ENCODE measurements at regions not wholly inside any gene's neighbourhood (a gene's known extent, or its start where the extent isn't known, plus 50 kb on each side); places are given as distances from the start of the nearest gene placed in this dataset.
"Not testable (repeated sequence)": the region's sequence is repeated elsewhere in the genome, so short reads cannot be mapped to it uniquely, and the experiment has no call there.

DNA sequence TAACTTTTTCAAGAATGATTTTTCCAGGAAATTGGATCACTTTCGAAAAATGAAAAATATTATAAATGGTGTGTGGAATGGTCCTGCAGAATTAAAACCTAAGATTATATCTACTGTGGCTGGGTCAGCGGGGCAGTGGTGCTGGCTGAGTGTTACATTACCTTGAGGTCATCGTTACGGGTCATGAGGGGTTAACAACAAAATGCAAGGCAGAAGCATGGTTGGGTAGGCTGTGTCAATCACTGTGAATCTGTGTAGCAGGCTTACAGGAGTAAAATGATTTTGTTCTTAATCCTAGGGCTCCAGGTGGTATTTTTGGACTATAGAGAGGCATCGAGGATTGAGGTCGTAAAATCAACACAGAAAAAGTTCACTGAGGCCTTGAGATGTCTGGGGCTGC, 105.2 kb upstream of the AMOT start:
- no peak for DNase-seq (ENCODE audit: low read depth, low spot score)

DNA sequence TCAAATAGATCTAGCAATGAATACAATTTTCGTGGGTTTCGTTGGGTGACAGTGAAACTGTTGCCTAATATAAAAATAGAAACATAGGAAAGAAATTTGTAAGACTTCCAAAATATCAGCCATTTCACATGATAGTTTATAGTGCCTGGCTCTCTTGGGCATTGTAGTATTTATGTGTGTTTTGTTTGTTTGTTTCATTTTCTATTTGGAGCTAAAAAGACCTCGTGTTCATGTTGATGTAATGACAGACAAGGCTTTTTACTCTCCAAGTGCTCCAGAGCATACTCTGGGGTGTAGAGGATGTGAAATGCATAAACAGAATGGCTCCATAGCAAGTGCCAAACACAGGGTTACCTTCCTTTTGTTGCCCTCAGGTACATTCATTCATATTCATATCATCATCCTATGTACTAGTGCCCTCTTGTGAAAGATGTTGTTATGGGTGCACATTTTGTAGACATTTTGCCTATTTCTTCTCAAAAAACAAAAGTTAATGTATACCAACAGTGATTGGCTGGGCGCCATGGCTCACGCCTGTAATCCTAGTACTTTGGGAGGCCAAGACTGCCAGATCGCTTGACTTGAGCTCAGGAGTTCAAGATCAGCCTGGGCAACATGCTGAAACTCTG, 100.7 kb upstream of the AMOT start:
- no peak overlapping the region for H3K9ac ChIP-seq (ENCODE audit: insufficient read length, low read depth)
- H3K4me1 ChIP-seq (ENCODE audit: insufficient read depth, insufficient read length) = no peaks in the 10 kb centered on the region
- no peaks in the 10 kb centered on the region for H3K36me3 ChIP-seq (ENCODE audit: insufficient read depth, insufficient read length, low read length)
- H3K27me3 ChIP-seq (ENCODE audit: insufficient read depth, insufficient read length) = no peaks in the 10 kb centered on the region
- no peaks in the 10 kb centered on the region for H3K9me3 ChIP-seq (ENCODE audit: insufficient read depth, low read length)
- H3K4me3 ChIP-seq (ENCODE audit: insufficient read length, low read depth) = no peak overlapping the region
- no peak for DNase-seq (ENCODE audit: low read depth, low spot score)
- no peak for TF ChIP-seq SUZ12 (IDR thresholded peaks at IDR 0.05; ENCODE audit: extremely low read depth, insufficient read depth, insufficient read length)
- TF ChIP-seq YY1 (IDR thresholded peaks at IDR 0.05; ENCODE audit: insufficient read depth, insufficient read length) = no peak
- TF ChIP-seq ZNF274 (IDR thresholded peaks at IDR 0.05; ENCODE audit: low read depth, low read length) = no peak

More for the DNA sequence above, 105.2 kb upstream of the AMOT start:
- no peaks in the 10 kb centered on the region for H3K36me3 ChIP-seq (ENCODE audit: insufficient read depth, insufficient read length, low read length)
- H3K4me1 ChIP-seq (ENCODE audit: insufficient read depth, insufficient read length) = no peaks in the 10 kb centered on the region
- no peak overlapping the region for H3K9ac ChIP-seq (ENCODE audit: insufficient read length, low read depth)
- no peak overlapping the region for H3K4me3 ChIP-seq (ENCODE audit: insufficient read length, low read depth)
- H3K9me3 ChIP-seq (ENCODE audit: insufficient read depth, low read length) = no peaks in the 10 kb centered on the region
- no peak for TF ChIP-seq ZNF274 (IDR thresholded peaks at IDR 0.05; ENCODE audit: low read depth, low read length)
- no peaks in the 10 kb centered on the region for H3K27me3 ChIP-seq (ENCODE audit: insufficient read depth, insufficient read length)

DNA sequence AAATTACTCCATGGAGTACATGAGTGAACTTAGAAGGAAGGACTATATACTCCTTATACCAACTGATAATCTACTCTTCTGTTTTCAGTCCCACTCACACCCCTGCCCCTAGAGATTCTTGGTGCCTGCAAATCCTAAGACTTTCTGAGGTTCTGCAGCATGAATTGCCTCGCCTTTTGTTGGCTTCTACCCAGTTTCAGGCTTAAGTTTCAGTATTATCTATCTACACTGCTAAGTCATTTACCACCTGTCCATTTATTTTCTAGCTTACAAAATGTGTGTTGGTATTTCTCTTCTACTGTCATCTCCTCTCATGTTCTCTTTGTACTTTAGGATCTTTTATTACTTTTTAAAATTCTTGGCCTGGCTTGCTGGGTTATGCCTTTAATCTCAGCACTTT, 94.4 kb upstream of the AMOT start:
- Histone ChIP-seq H3K4me3 (ENCODE audit: insufficient read length, low read depth) (no peak overlapping the region), H3K4me1 (ENCODE audit: insufficient read depth, insufficient read length) (no peaks in the 10 kb centered on the region), H3K9me3 (ENCODE audit: insufficient read depth, low read length) (no peaks in the 10 kb centered on the region), H3K9ac (ENCODE audit: insufficient read length, low read depth) (no peak overlapping the region), H3K27me3 (ENCODE audit: insufficient read depth, insufficient read length) (no peaks in the 10 kb centered on the region), H3K36me3 (ENCODE audit: insufficient read depth, insufficient read length, low read length) (no peaks in the 10 kb centered on the region)
- TF ChIP-seq ZNF274 (IDR thresholded peaks at IDR 0.05; ENCODE audit: low read depth, low read length) (no peak), YY1 (IDR thresholded peaks at IDR 0.05; ENCODE audit: insufficient read depth, insufficient read length) (no peak), SUZ12 (IDR thresholded peaks at IDR 0.05; ENCODE audit: extremely low read depth, insufficient read depth, insufficient read length) (no peak)
- DNase-seq (ENCODE audit: low read depth, low spot score) = no peak

DNA sequence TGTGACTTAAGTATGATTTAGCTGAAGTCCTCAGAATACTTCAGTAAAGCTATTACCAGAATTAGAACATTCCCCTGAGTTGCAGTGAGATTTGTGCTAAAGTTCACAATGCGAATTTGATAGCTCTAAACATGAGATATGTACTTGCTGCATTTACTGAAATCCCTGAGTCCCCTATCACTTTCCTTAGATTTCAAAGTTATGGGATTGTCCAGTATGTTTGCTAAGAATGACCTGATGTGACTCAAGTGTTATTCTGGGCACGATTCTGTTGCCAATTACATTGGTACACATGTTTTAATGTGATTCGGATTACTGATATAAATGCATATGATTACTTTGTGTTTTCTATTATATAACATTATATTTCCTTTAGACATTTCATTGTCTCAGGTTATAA, 91.3 kb upstream of the AMOT start:
- Histone ChIP-seq H3K9ac (ENCODE audit: insufficient read length, low read depth) (no peak overlapping the region), H3K36me3 (ENCODE audit: insufficient read depth, insufficient read length, low read length) (no peaks in the 10 kb centered on the region)
- no peak for DNase-seq (ENCODE audit: low read depth, low spot score)

DNA sequence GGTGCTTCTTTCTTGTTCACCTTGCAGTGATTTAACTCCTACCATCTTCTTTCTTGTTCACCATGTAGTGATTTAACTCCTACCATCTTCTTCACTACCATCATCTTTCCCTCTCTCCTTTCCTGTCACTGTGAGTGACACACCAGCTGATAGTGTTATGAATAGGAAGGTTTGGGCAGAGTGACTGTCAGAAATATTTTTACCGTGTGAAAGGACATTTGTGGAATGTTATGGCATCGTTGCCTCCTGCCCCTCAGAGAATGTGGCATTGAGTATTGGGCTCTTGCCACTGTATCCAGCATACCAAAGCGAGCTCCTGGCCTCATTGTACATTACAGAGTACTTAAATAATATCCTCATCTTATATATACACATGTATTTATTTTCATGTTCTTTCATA, 90.8 kb upstream of the AMOT start:
- no peak overlapping the region for H3K9ac ChIP-seq (ENCODE audit: insufficient read length, low read depth)
- no peaks in the 10 kb centered on the region for H3K27me3 ChIP-seq (ENCODE audit: insufficient read depth, insufficient read length)
- TF ChIP-seq ZNF274 (IDR thresholded peaks at IDR 0.05; ENCODE audit: low read depth, low read length) (no peak), SUZ12 (IDR thresholded peaks at IDR 0.05; ENCODE audit: extremely low read depth, insufficient read depth, insufficient read length) (no peak), YY1 (IDR thresholded peaks at IDR 0.05; ENCODE audit: insufficient read depth, insufficient read length) (no peak)
- no peak overlapping the region for H3K4me3 ChIP-seq (ENCODE audit: insufficient read length, low read depth)
- no peaks in the 10 kb centered on the region for H3K4me1 ChIP-seq (ENCODE audit: insufficient read depth, insufficient read length)
- no peak for DNase-seq (ENCODE audit: low read depth, low spot score)
- no peaks in the 10 kb centered on the region for H3K9me3 ChIP-seq (ENCODE audit: insufficient read depth, low read length)
- H3K36me3 ChIP-seq (ENCODE audit: insufficient read depth, insufficient read length, low read length) = no peaks in the 10 kb centered on the region

More for the DNA sequence above, 91.3 kb upstream of the AMOT start:
- no peaks in the 10 kb centered on the region for H3K9me3 ChIP-seq (ENCODE audit: insufficient read depth, low read length)
- H3K4me1 ChIP-seq (ENCODE audit: insufficient read depth, insufficient read length) = no peaks in the 10 kb centered on the region
- H3K4me3 ChIP-seq (ENCODE audit: insufficient read length, low read depth) = no peak overlapping the region
- no peaks in the 10 kb centered on the region for H3K27me3 ChIP-seq (ENCODE audit: insufficient read depth, insufficient read length)
- no peak for TF ChIP-seq ZNF274 (IDR thresholded peaks at IDR 0.05; ENCODE audit: low read depth, low read length)

DNA sequence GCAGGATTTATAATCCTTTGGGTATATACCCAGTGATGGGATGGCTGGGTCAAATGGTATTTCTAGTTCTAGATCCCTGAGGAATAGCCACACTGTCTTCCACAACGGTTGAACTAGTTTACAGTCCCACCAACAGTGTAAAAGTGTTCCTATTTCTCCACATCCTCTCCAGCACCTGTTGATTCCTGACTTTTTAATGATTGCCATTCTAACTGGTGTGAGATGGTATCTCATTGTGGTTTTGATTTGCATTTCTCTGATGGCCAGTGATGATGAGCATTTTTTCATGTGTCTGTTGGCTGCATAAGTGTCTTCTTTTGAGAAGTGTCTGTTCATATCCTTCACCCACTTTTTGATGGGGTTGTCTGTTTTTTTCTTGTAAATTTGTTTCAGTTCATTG, 82.8 kb upstream of the AMOT start:
- DNase-seq (ENCODE audit: low read depth, low spot score); H3K36me3 ChIP-seq (ENCODE audit: insufficient read depth, insufficient read length, low read length); H3K4me3 ChIP-seq (ENCODE audit: insufficient read length, low read depth); H3K27me3 ChIP-seq (ENCODE audit: insufficient read depth, insufficient read length); H3K9me3 ChIP-seq (ENCODE audit: insufficient read depth, low read length); H3K9ac ChIP-seq (ENCODE audit: insufficient read length, low read depth); H3K4me1 ChIP-seq (ENCODE audit: insufficient read depth, insufficient read length): not testable (repeated sequence)

DNA sequence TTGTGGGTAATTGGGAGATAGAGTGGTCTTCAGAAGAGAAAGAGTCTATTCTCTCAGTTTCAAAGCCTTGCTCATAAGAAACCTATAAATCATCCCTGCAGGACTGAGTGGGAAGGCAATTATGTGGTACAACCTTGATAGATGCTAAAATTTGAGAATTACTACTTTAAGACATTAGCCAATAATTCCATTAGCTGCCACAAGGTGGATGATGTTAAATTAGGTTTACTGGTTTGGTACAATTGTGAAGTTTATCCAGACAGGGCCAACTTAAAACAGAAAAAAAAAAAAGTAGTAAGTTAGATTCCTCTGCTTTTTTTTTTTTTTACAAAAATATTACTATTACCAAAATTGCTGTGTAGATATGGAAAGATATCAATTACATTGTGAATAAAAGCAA, 73.2 kb upstream of the AMOT start:
- Histone ChIP-seq H3K36me3 (ENCODE audit: insufficient read depth, insufficient read length, low read length) (no peaks in the 10 kb centered on the region), H3K9me3 (ENCODE audit: insufficient read depth, low read length) (no peaks in the 10 kb centered on the region), H3K4me1 (ENCODE audit: insufficient read depth, insufficient read length) (no peaks in the 10 kb centered on the region), H3K27me3 (ENCODE audit: insufficient read depth, insufficient read length) (no peaks in the 10 kb centered on the region), H3K9ac (ENCODE audit: insufficient read length, low read depth) (no peak overlapping the region), H3K4me3 (ENCODE audit: insufficient read length, low read depth) (no peak overlapping the region)
- TF ChIP-seq YY1 (IDR thresholded peaks at IDR 0.05; ENCODE audit: insufficient read depth, insufficient read length) = no peak
- no peak for TF ChIP-seq ZNF274 (IDR thresholded peaks at IDR 0.05; ENCODE audit: low read depth, low read length)
- no peak for TF ChIP-seq SUZ12 (IDR thresholded peaks at IDR 0.05; ENCODE audit: extremely low read depth, insufficient read depth, insufficient read length)
- DNase-seq (ENCODE audit: low read depth, low spot score) = no peak

DNA sequence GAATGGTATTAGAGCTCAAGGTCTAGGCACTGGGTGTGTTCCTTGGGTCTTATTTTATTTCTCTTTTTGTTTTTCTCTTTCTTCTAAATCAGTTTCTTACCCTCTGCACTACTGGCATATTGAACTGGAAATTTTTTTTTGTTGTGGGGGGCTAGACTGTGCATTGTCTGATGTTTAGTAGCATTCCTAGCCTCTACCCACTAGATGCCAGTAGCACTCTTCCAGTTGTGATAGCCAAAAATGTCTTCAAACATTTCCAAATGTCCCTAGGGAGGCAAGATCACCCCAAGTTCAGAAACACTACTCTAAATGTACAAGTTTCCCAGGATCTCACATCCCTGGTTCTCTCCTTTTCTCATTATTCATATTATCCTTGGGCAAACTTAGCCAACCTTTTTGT, 69.8 kb upstream of the AMOT start:
- no peak for DNase-seq (ENCODE audit: low read depth, low spot score)
- H3K4me3 ChIP-seq (ENCODE audit: insufficient read length, low read depth) = no peak overlapping the region

More for the DNA sequence above, 69.8 kb upstream of the AMOT start:
- Histone ChIP-seq H3K36me3 (ENCODE audit: insufficient read depth, insufficient read length, low read length) (no peaks in the 10 kb centered on the region), H3K4me1 (ENCODE audit: insufficient read depth, insufficient read length) (no peaks in the 10 kb centered on the region), H3K27me3 (ENCODE audit: insufficient read depth, insufficient read length) (no peaks in the 10 kb centered on the region), H3K9ac (ENCODE audit: insufficient read length, low read depth) (no peak overlapping the region), H3K9me3 (ENCODE audit: insufficient read depth, low read length) (no peaks in the 10 kb centered on the region)
- no peak for TF ChIP-seq YY1 (IDR thresholded peaks at IDR 0.05; ENCODE audit: insufficient read depth, insufficient read length)
- no peak for TF ChIP-seq ZNF274 (IDR thresholded peaks at IDR 0.05; ENCODE audit: low read depth, low read length)
- TF ChIP-seq SUZ12 (IDR thresholded peaks at IDR 0.05; ENCODE audit: extremely low read depth, insufficient read depth, insufficient read length) = no peak
